K562 (cell line): ENCODE measurements at regions not wholly inside any gene's neighbourhood (a gene's known extent, or its start where the extent isn't known, plus 50 kb on each side); places are given as distances from the start of the nearest gene placed in this dataset.

ENCODE experiments used
- ATAC-seq: fragments of 200-7000 bp; cut with Tn5 transposase; 3 replicates; pipeline ENCODE4 v1.9.1; 2020; ENCODE audit warnings: moderate library complexity
- BruUV-seq: library from RNA; stranded (reverse); fragments of 400-500 nt; replicated peaks from 2 replicates; lab custom pipeline; 2021; lab: Mats Ljungman, UMichigan
- CTCF ChIA-PET: fragments of 300-600 bp; formaldehyde crosslinking; extraction: SDS; loops from one replicate; lab custom pipeline; 2021; ENCODE audit warnings: low intra/inter-chr PET ratio; lab: Yijun Ruan, JAX
- POLR2A ChIA-PET: fragments of 300-600, 350-650 bp; sonication (Branson Sonifier 250); formaldehyde crosslinking; extraction: SDS; loops from one replicate; lab custom pipeline; 2021; ENCODE audit warnings: antibody characterized with exemption, inconsistent platforms; lab: Yijun Ruan, JAX
- DNase-seq, 4 experiments: peaks; one replicate each; pipeline versions ENCODE4 v3.0.0 to v3.0.0-alpha.2; 2011 to 2018; ENCODE audit warnings: low spot score in 3 of 4, mixed read lengths in 3 of 4; ENCODE audit errors: extremely low read depth in 1 of 4
- FAIRE-seq: peaks from 2 replicates; lab custom pipeline; 2011; peaks lifted over from hg19 to GRCh38; lab: Jason Lieb, UNC
- H2AFZ ChIP-seq: 2 replicates; pipeline ENCODE4 v1.6.0; 2011; ENCODE audit warnings: low read depth, low read length, control low read depth, inconsistent platforms
- H3K27ac ChIP-seq: fragments of 200-600 bp; 3 replicates; pipeline ENCODE4 v1.8.0; 2011; ENCODE audit warnings: low read depth, mild to moderate bottlenecking, control low read depth, inconsistent platforms, low read length, moderate library complexity, mixed read lengths; ENCODE audit errors: extremely low read depth
- H3K27me3 ChIP-seq, 2 experiments: fragments of 300-600 bp in 1 of 2; 2 replicates in 1 of 2; 3 replicates in 1 of 2; pipeline versions ENCODE4 v1.6.0 to v1.8.0; 2011; ENCODE audit warnings: inconsistent platforms in 2 of 2, low read length in 2 of 2, mild to moderate bottlenecking in 1 of 2, mixed read lengths in 1 of 2, moderate library complexity in 1 of 2; ENCODE audit not compliant: control insufficient read depth in 2 of 2, insufficient read depth in 2 of 2
- H3K36me3 ChIP-seq: fragments of 300-600 bp; 3 replicates; pipeline ENCODE4 v1.8.0; 2011; ENCODE audit warnings: mild to moderate bottlenecking, low read length, inconsistent platforms; ENCODE audit not compliant: control insufficient read depth, insufficient read depth
- H3K4me1 ChIP-seq, 2 experiments: fragments of 200-600 bp in 1 of 2; replicated peaks in 1 of 2; 2 replicates in 1 of 2; 3 replicates in 1 of 2; pipeline versions ENCODE4 v1.5.1 to v1.8.0; 2011; ENCODE audit warnings: inconsistent platforms in 2 of 2, low read length in 2 of 2, mild to moderate bottlenecking in 1 of 2, mixed read lengths in 1 of 2, moderate library complexity in 1 of 2; ENCODE audit not compliant: control insufficient read depth in 2 of 2, insufficient read depth in 2 of 2
- H3K4me2 ChIP-seq: 2 replicates; pipeline ENCODE4 v1.6.1; 2011; ENCODE audit warnings: low read length, control low read depth, inconsistent platforms, mixed read lengths; ENCODE audit not compliant: insufficient read depth
- H3K4me3 ChIP-seq: fragments of 200-600 bp; sonication (generic), shearing (Covaris generic); 2 replicates; pipeline ENCODE4 v1.5.1; 2016; ENCODE audit warnings: control low read depth, inconsistent platforms
- H3K79me2 ChIP-seq: fragments of 200-600 bp; 3 replicates; pipeline ENCODE4 v1.8.0; 2011; ENCODE audit warnings: low read length, inconsistent platforms; ENCODE audit not compliant: control insufficient read depth, insufficient read depth
- H3K9ac ChIP-seq, 2 experiments: 2 replicates each; pipeline versions ENCODE4 v1.6.0 to v1.6.1; 2011; ENCODE audit warnings: low read depth in 2 of 2, low read length in 2 of 2, control low read depth in 1 of 2, inconsistent platforms in 1 of 2, mild to moderate bottlenecking in 1 of 2, mixed read lengths in 1 of 2; ENCODE audit not compliant: insufficient read depth in 1 of 2
- H3K9me1 ChIP-seq: one replicate; pipeline ENCODE4 v1.6.0; 2011; ENCODE audit warnings: inconsistent platforms, mild to moderate bottlenecking, low read length, moderate library complexity; ENCODE audit not compliant: control insufficient read depth, insufficient read depth
- H3K9me3 ChIP-seq: replicated peaks from 2 replicates; pipeline ENCODE4 v1.5.1; 2011; ENCODE audit warnings: low read depth, low read length, inconsistent platforms; ENCODE audit not compliant: control insufficient read depth, insufficient read depth
- H4K20me1 ChIP-seq: replicated peaks from 2 replicates; pipeline ENCODE4 v1.6.1; 2011; ENCODE audit warnings: low read length, inconsistent platforms, mixed read lengths; ENCODE audit not compliant: control insufficient read depth, insufficient read depth
- CBFA2T2 ChIP-seq: fragments of 450-650 bp; conservative IDR thresholded peaks from 2 replicates; pipeline ENCODE4 v1.6.1; 2017; ENCODE audit warnings: mild to moderate bottlenecking
- CBX2 ChIP-seq: fragments of 200-600 bp; sonication (generic); IDR thresholded peaks from one replicate; pipeline ENCODE4 v1.6.1; 2012; ENCODE audit warnings: mild to moderate bottlenecking, low read length, inconsistent platforms; ENCODE audit not compliant: insufficient read depth, poor library complexity, severe bottlenecking
- CC2D1A ChIP-seq: fragments of 450-650 bp; IDR thresholded peaks from 2 replicates; pipeline ENCODE4 v1.6.1; 2017; ENCODE audit warnings: mild to moderate bottlenecking
- CEBPG ChIP-seq, 3 experiments: fragments of 200-800 bp in 1 of 3; sonication (Bioruptor generic) in 1 of 3; sonication (generic) in 1 of 3; formaldehyde crosslinking in 1 of 3; IDR thresholded peaks in 2 of 3; conservative IDR thresholded peaks in 1 of 3; 2 replicates each; pipeline versions ENCODE4 v1.6.1 to v1.8.0; 2016 to 2022; ENCODE audit warnings: missing compliant biosample characterization in 2 of 3, missing genetic modification characterization in 2 of 3, mild to moderate bottlenecking in 1 of 3, missing genetic modification reagents in 1 of 3
- HSF4 ChIP-seq: fragments of 250-450 bp; sonication (Bioruptor Pico); IDR thresholded peaks from 2 replicates; pipeline ENCODE4 v2.1.2; 2022; ENCODE audit warnings: mild to moderate bottlenecking, moderate library complexity, borderline replicate concordance
- MEF2A ChIP-seq: IDR thresholded peaks from 2 replicates; pipeline ENCODE4 v1.6.1; 2011; ENCODE audit warnings: low read depth, mild to moderate bottlenecking, low read length, moderate library complexity; ENCODE audit not compliant: control insufficient read depth
- MYBL2 ChIP-seq, 2 experiments: fragments of 450-650 bp in 1 of 2; sonication (generic) in 1 of 2; formaldehyde crosslinking in 1 of 2; IDR thresholded peaks; 2 replicates each; pipeline versions ENCODE4 v1.6.1 to v1.8.1; 2017 to 2022; ENCODE audit warnings: borderline replicate concordance in 1 of 2, inconsistent platforms in 1 of 2, low read depth in 1 of 2, mild to moderate bottlenecking in 1 of 2, missing genetic modification reagents in 1 of 2, moderate library complexity in 1 of 2
- NFRKB ChIP-seq: fragments of 450-650 bp; IDR thresholded peaks from 2 replicates; pipeline ENCODE4 v1.6.1; 2016; ENCODE audit warnings: low read depth
- NR1H2 ChIP-seq: sonication (generic); formaldehyde crosslinking; IDR thresholded peaks from 2 replicates; pipeline ENCODE4 v1.4.0; 2020; ENCODE audit warnings: mild to moderate bottlenecking, missing genetic modification reagents
- NR2F6 ChIP-seq: fragments of 450-650 bp; formaldehyde crosslinking; IDR thresholded peaks from 2 replicates; pipeline ENCODE4 v1.4.0; 2020; ENCODE audit warnings: mild to moderate bottlenecking
- WHSC1 ChIP-seq: IDR thresholded peaks from one replicate; pipeline ENCODE4 v1.6.1; 2012; ENCODE audit warnings: low read length, control low read depth, inconsistent platforms
- ZNF134 ChIP-seq: fragments of 250-450 bp; sonication (Bioruptor Pico); conservative IDR thresholded peaks from 2 replicates; pipeline ENCODE4 v1.4.0; 2020
- ZNF778 ChIP-seq: fragments of 450-650 bp; formaldehyde crosslinking; IDR thresholded peaks from 2 replicates; pipeline ENCODE4 v1.4.0; 2020; ENCODE audit warnings: mild to moderate bottlenecking, moderate library complexity
- WGBS: fragments of 100-300 bp; shearing (Covaris generic); methylation state at CpG from one replicate; pipeline ENCODE4 v1.1.6; 2016; ENCODE audit warnings: low coverage, mixed read lengths; ENCODE audit not compliant: insufficient coverage; ENCODE audit errors: missing lambda C conversion rate; 5-methylcytosine and 5-hydroxymethylcytosine counted together
- in situ Hi-C: fragments of 300-500 bp; cut with MboI; formaldehyde crosslinking; loops from 4 replicates; pipeline ENCODE4 v1.15.0; 2018; ENCODE audit warnings: inconsistent platforms, mixed read lengths
- intact Hi-C: fragments of 100-400 bp; cut with micrococcal nuclease; formaldehyde crosslinking; loops from 2 replicates; pipeline ENCODE4 v1.14.2; 2022
- TF ChIP-seq, protein P1 (sequence below), 2 experiments: fragments of 450-650 bp; IDR thresholded peaks; 2 replicates each; pipeline ENCODE4 v1.6.1; 2016; ENCODE audit warnings: mild to moderate bottlenecking in 2 of 2, borderline replicate concordance in 1 of 2, low read depth in 1 of 2, moderate library complexity in 1 of 2

DNA sequence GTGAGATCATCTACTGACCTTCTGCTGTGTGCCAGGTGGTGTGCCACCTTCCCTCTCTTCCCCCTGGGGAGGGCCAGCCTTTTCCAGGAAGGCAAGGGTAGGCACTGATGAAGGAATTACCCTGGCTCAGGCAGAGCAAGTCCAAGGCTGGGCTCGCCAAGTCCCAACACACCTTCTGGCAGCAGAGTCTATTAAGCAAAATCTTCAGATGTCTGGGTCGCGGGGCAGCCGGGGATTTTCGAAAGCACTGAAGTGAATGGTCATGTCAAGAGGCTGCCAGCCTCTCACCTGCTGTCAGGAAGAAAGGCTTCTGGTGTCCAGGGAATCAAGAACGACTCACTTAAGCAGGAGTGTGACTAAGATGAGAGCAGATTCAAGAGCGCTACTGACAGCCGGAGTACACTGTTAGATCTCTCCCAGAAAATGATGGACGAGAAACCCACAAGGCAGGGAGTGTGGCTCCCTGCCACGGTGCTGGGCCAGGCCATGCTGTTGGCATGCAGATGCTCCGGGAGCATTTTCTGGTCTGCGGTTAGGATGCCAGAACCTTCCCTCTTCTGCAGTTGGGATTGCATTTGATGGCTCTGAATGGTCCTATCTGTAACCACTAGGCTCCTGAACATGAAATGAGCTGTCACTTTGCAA, 479.8 kb downstream of the SHQ1 start:
- Histone ChIP-seq H3K4me2 (no peak overlapping the region), H2AFZ (no peak overlapping the region), H3K79me2 (no peaks in the 10 kb centered on the region), H3K27me3 (no peaks in the 10 kb centered on the region), H3K9me3 (no peaks in the 10 kb centered on the region; the same call in 1 of the 2 replicates), H3K9me1 (no peaks in the 10 kb centered on the region), H3K9ac (no peak overlapping the region), H3K36me3 (no peaks in the 10 kb centered on the region), H3K27ac (no peak overlapping the region), H4K20me1 (no peaks in the 10 kb centered on the region), H3K4me1 (peaks cover 0 to 4% of the 10 kb centered on the region in 2 experiments; a peak in 2 of 5 replicates), H3K4me3 (no peak overlapping the region)
- intact Hi-C loops: no loop called here
- in situ Hi-C loops: no loop called here
- FAIRE-seq (no peak), DNase-seq (no peak), ATAC-seq (no peak; the same call in 2 of the 3 replicates)
- ChIA-PET POLR2A (no interaction called here), CTCF (no interaction called here)
- no TSS peak for BruUV-seq
- 57% methylated on average over 6 of the region's 12 CpGs for WGBS
- TF ChIP-seq CBX2 (no peak), NR1H2 (CRISPR knock-in tag) (no peak), CBFA2T2 (no peak), MYBL2 (IDR thresholded peaks at IDR 0.05; ENCODE audit: low read depth) (no peak), MYBL2 (CRISPR knock-in tag; IDR thresholded peaks at IDR 0.05; ENCODE audit: borderline replicate concordance) (no peak), MEF2A (no peak), ZNF778 (CRISPR knock-in tag) (no peak), HSF4 (CRISPR knock-in tag) (no peak), ZNF134 (CRISPR knock-in tag) (no peak), WHSC1 (no peak), CEBPG (CRISPR knock-in tag; IDR thresholded peaks at IDR 0.05) (no peak), CEBPG (tag; conservative IDR thresholded peaks at IDR 0.05 in 1 of 2, IDR thresholded peaks at IDR 0.05 in 1 of 2) (no peak), NFRKB (no peak), CC2D1A (no peak), NR2F6 (CRISPR knock-in tag) (no peak)
- TF ChIP-seq, protein P1, sequence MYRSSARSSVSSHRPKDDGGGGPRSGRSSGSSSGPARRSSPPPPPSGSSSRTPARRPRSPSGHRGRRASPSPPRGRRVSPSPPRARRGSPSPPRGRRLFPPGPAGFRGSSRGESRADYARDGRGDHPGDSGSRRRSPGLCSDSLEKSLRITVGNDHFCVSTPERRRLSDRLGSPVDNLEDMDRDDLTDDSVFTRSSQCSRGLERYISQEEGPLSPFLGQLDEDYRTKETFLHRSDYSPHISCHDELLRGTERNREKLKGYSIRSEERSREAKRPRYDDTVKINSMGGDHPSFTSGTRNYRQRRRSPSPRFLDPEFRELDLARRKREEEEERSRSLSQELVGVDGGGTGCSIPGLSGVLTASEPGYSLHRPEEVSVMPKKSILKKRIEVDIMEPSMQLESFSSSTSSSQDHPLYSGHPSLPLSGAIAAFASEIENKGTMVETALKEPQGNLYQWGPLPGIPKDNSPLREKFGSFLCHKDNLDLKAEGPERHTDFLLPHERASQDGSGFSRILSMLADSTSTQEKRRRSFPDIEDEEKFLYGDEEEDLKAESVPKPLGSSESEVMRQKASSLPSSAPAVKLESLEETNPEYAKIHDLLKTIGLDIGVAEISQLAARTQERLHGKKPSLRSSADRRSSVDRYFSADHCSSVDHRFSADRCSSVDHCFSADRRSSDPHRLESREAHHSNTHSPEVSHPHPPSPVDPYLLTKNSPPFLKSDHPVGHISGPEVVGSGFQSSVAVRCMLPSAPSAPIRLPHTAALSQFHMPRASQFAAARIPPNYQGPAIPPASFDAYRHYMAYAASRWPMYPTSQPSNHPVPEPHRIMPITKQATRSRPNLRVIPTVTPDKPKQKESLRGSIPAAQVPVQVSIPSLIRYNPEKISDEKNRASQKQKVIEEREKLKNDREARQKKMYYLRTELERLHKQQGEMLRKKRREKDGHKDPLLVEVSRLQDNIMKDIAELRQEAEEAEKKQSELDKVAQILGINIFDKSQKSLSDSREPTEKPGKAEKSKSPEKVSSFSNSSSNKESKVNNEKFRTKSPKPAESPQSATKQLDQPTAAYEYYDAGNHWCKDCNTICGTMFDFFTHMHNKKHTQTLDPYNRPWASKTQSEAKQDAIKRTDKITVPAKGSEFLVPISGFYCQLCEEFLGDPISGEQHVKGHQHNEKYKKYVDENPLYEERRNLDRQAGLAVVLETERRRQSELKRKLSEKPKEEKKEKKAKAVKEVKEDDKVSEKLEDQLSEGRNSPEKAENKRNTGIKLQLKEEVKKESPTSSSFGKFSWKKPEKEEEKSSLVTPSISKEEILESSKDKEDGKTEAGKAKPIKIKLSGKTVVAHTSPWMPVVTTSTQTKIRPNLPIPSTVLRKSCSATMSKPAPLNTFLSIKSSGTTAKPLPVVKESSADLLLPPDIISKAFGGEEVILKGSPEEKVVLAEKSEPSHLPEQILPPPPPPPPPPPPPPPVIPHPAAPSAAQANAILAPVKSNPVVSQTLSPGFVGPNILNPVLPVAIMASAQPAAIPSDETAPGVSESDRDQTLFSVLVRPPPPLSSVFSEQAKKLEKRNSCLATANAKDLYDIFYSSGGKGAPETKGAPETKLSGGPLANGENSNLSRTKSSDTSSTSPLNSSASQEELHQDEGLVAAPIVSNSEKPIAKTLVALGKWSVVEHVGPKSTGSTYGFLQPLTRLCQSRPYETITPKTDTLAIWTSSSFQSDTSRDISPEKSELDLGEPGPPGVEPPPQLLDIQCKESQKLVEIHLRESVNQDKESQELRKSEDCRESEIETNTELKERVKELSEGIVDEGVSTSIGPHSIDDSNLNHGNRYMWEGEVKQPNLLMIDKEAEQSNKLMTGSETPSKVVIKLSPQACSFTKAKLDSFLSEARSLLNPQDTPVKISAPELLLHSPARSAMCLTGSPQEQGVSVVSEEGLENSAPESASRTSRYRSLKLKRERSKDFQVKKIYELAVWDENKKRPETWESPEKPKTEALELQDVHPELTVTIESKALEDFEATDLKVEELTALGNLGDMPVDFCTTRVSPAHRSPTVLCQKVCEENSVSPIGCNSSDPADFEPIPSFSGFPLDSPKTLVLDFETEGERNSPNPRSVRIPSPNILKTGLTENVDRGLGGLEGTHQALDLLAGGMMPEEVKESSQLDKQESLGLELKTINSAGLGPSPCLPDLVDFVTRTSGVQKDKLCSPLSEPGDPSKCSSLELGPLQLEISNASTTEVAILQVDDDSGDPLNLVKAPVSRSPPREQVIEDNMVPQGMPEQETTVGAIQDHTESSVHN (IDR thresholded peaks at IDR 0.05; ENCODE audit: borderline replicate concordance in 1 of 2, low read depth in 1 of 2): no peak
